DMS79 treated with DMSO at 0.1 percent for 48 hours (cell line): ENCODE measurements at regions not wholly inside any gene's neighbourhood (a gene's known extent, or its start where the extent isn't known, plus 50 kb on each side); places are given as distances from the start of the nearest gene placed in this dataset.

Source experiments
- DNase-seq: peaks from one replicate; lab custom pipeline; 2025; lab: John Stamatoyannopoulos, UW

GRCh38 chr9:81259896-81260295, 429.5 kb downstream of the TLE1 start:
- no peak for DNase-seq

GRCh38 chr9:81256368-81256767, 433.0 kb downstream of the TLE1 start:
- no peak for DNase-seq

- DNase-seq = no peak
Measured at GRCh38 chr9:81250606-81251005, 438.7 kb downstream of the TLE1 start.

- no peak for DNase-seq
Measured at GRCh38 chr9:81250041-81250440, 439.3 kb downstream of the TLE1 start.

GRCh38 chr9:81245254-81245956, 443.9 kb downstream of the TLE1 start:
- DNase-seq = no peak

- no peak for DNase-seq
Measured at GRCh38 chr9:81244631-81245030, 444.7 kb downstream of the TLE1 start.

GRCh38 chr9:81242866-81243265, 446.5 kb downstream of the TLE1 start:
- no peak for DNase-seq

- no peak for DNase-seq
Measured at GRCh38 chr9:81239388-81239787, 450.0 kb downstream of the TLE1 start.

- no peak for DNase-seq
Measured at GRCh38 chr9:81237565-81238231, 451.6 kb downstream of the TLE1 start.

GRCh38 chr9:81234924-81235610, 454.3 kb downstream of the TLE1 start:
- no peak for DNase-seq

- no peak for DNase-seq
Measured at GRCh38 chr9:81231011-81231410, 458.3 kb downstream of the TLE1 start.

GRCh38 chr9:81227507-81228245, 461.7 kb downstream of the TLE1 start:
- DNase-seq = no peak

GRCh38 chr9:81225596-81225995, 463.8 kb downstream of the TLE1 start:
- no peak for DNase-seq

- no peak for DNase-seq
Measured at GRCh38 chr9:81224166-81225081, 464.9 kb downstream of the TLE1 start.

GRCh38 chr9:81214975-81215374, 474.4 kb downstream of the TLE1 start:
- no peak for DNase-seq

GRCh38 chr9:81213456-81213855, 475.9 kb downstream of the TLE1 start:
- no peak for DNase-seq

GRCh38 chr9:81211741-81212140, 477.6 kb downstream of the TLE1 start:
- DNase-seq = no peak

GRCh38 chr9:81207651-81208050, 481.7 kb downstream of the TLE1 start:
- DNase-seq = no peak

GRCh38 chr9:81202292-81202691, 487.1 kb downstream of the TLE1 start:
- DNase-seq = no peak

- no peak for DNase-seq
Measured at GRCh38 chr9:81195206-81195605, 494.1 kb downstream of the TLE1 start.
